Inflammatory macrophage treated with lipopolysaccharide for 4 hours (primary cell): ENCODE measurements at regions not wholly inside any gene's neighbourhood (a gene's known extent, or its start where the extent isn't known, plus 50 kb on each side); places are given as distances from the start of the nearest gene placed in this dataset.

Experiments used
- DNase-seq: peaks from one replicate; pipeline ENCODE4 v3.0.0-alpha.2; 2020

GRCh38 chr1:193676996-193677549 is 490.7 kb upstream of the B3GALT2 start:
- DNase-seq: no peak

GRCh38 chr1:193674292-193674944 is 488.0 kb upstream of the B3GALT2 start:
- no peak for DNase-seq

- DNase-seq: no peak
These were observed 480.2 kb upstream of the B3GALT2 start for GRCh38 chr1:193666485-193667083.

GRCh38 chr1:193663965-193664364 is 477.6 kb upstream of the B3GALT2 start:
- DNase-seq: no peak

- DNase-seq: no peak
These were observed 475.6 kb upstream of the B3GALT2 start for GRCh38 chr1:193662030-193662429.

GRCh38 chr1:193661385-193661784 is 475.0 kb upstream of the B3GALT2 start:
- no peak for DNase-seq

- DNase-seq: no peak
These were observed 474.0 kb upstream of the B3GALT2 start for GRCh38 chr1:193660428-193660827.

- DNase-seq: no peak
These were observed 472.3 kb upstream of the B3GALT2 start for GRCh38 chr1:193658691-193659090.

- no peak for DNase-seq
These were observed 471.7 kb upstream of the B3GALT2 start for GRCh38 chr1:193658081-193658480.

GRCh38 chr1:193657552-193657951 is 471.1 kb upstream of the B3GALT2 start:
- DNase-seq: no peak

- DNase-seq: no peak
These were observed 470.4 kb upstream of the B3GALT2 start for GRCh38 chr1:193656841-193657240.

- no peak for DNase-seq
These were observed 468.7 kb upstream of the B3GALT2 start for GRCh38 chr1:193654951-193655735.

GRCh38 chr1:193649587-193649986 is 463.2 kb upstream of the B3GALT2 start:
- DNase-seq: no peak

GRCh38 chr1:193634876-193635275 is 448.5 kb upstream of the B3GALT2 start:
- DNase-seq: no peak

- peak; percentile 36 for DNase-seq
These were observed 448.1 kb upstream of the B3GALT2 start for GRCh38 chr1:193634470-193634869.

- no peak for DNase-seq
These were observed 447.6 kb upstream of the B3GALT2 start for GRCh38 chr1:193633991-193634390.

- no peak for DNase-seq
These were observed 446.7 kb upstream of the B3GALT2 start for GRCh38 chr1:193633093-193633492.

GRCh38 chr1:193631306-193631705 is 444.9 kb upstream of the B3GALT2 start:
- no peak for DNase-seq

- no peak for DNase-seq
These were observed 443.5 kb upstream of the B3GALT2 start for GRCh38 chr1:193629875-193630274.

- DNase-seq: no peak
These were observed 440.3 kb upstream of the B3GALT2 start for GRCh38 chr1:193626695-193627094.

GRCh38 chr1:193625255-193625654 is 438.8 kb upstream of the B3GALT2 start:
- no peak for DNase-seq

- no peak for DNase-seq
These were observed 433.5 kb upstream of the B3GALT2 start for GRCh38 chr1:193619911-193620310.

GRCh38 chr1:193614817-193615216 is 428.4 kb upstream of the B3GALT2 start:
- peak; percentile 58 for DNase-seq

- DNase-seq: no peak
These were observed 427.9 kb upstream of the B3GALT2 start for GRCh38 chr1:193614275-193614674.
